SH-SY5Y (cell line): ENCODE measurements at regions not wholly inside any gene's neighbourhood (a gene's known extent, or its start where the extent isn't known, plus 50 kb on each side); places are given as distances from the start of the nearest gene placed in this dataset.

Source experiments
- GATA2 ChIP-seq: IDR thresholded peaks from 2 replicates; pipeline ENCODE4 v1.6.1; 2011; ENCODE audit warnings: mild to moderate bottlenecking, low read depth, low read length
- GATA3 ChIP-seq: IDR thresholded peaks from 2 replicates; pipeline ENCODE4 v1.6.1; 2011; ENCODE audit warnings: low read depth, mild to moderate bottlenecking, low read length, moderate library complexity

- TF ChIP-seq GATA2 (no peak), GATA3 (no peak)
Measured at GRCh38 chr13:53568491-53568890, 539.9 kb downstream of the OLFM4 start.
